HEK293 (cell line): ENCODE measurements at regions not wholly inside any gene's neighbourhood (a gene's known extent, or its start where the extent isn't known, plus 50 kb on each side); places are given as distances from the start of the nearest gene placed in this dataset.

Source experiments
- HOXA7 ChIP-seq: sonication (generic); formaldehyde crosslinking; IDR thresholded peaks from 2 replicates; pipeline ENCODE4 v1.8.1; 2022; ENCODE audit warnings: missing genetic modification reagents, borderline replicate concordance
- KLF7 ChIP-seq: fragments of 450-650 bp; formaldehyde crosslinking; IDR thresholded peaks from 2 replicates; pipeline ENCODE4 v1.5.1; 2016; ENCODE audit warnings: missing biosample characterization, missing genetic modification characterization, borderline replicate concordance
- OVOL3 ChIP-seq: fragments of 450-650 bp; formaldehyde crosslinking; IDR thresholded peaks from 2 replicates; pipeline ENCODE4 v1.5.1; 2016; ENCODE audit warnings: missing biosample characterization, missing genetic modification characterization
- YY1 ChIP-seq: fragments of 450-650 bp; formaldehyde crosslinking; IDR thresholded peaks from 2 replicates; pipeline ENCODE4 v1.5.1; 2018; ENCODE audit warnings: missing biosample characterization, missing genetic modification characterization
- ZBTB7A ChIP-seq: fragments of 450-650 bp; formaldehyde crosslinking; IDR thresholded peaks from 2 replicates; pipeline ENCODE4 v1.5.1; 2016; ENCODE audit warnings: low read depth, missing biosample characterization, missing genetic modification characterization
- ZFP41 ChIP-seq: fragments of 450-650 bp; formaldehyde crosslinking; IDR thresholded peaks from 2 replicates; pipeline ENCODE4 v1.5.1; 2016; ENCODE audit warnings: missing biosample characterization, missing genetic modification characterization, borderline replicate concordance
- ZNF121 ChIP-seq: fragments of 450-650 bp; formaldehyde crosslinking; IDR thresholded peaks from 2 replicates; pipeline ENCODE4 v1.5.1; 2016; ENCODE audit warnings: missing biosample characterization, missing genetic modification characterization
- ZNF140 ChIP-seq: fragments of 450-650 bp; formaldehyde crosslinking; IDR thresholded peaks from 2 replicates; pipeline ENCODE4 v1.5.1; 2016; ENCODE audit warnings: missing biosample characterization, missing genetic modification characterization
- ZNF2 ChIP-seq: fragments of 450-650 bp; formaldehyde crosslinking; IDR thresholded peaks from 2 replicates; pipeline ENCODE4 v1.5.1; 2016; ENCODE audit warnings: missing biosample characterization, missing genetic modification characterization
- ZNF266 ChIP-seq: fragments of 450-650 bp; formaldehyde crosslinking; IDR thresholded peaks from 2 replicates; pipeline ENCODE4 v1.5.1; 2016; ENCODE audit warnings: missing biosample characterization, missing genetic modification characterization, low read depth
- ZNF548 ChIP-seq: fragments of 450-650 bp; formaldehyde crosslinking; IDR thresholded peaks from 2 replicates; pipeline ENCODE4 v1.5.1; 2016; ENCODE audit warnings: missing biosample characterization, missing genetic modification characterization
- ZNF600 ChIP-seq: fragments of 450-650 bp; formaldehyde crosslinking; IDR thresholded peaks from 2 replicates; pipeline ENCODE4 v1.5.1; 2016; ENCODE audit warnings: missing biosample characterization, missing genetic modification characterization
- ZNF626 ChIP-seq: fragments of 450-650 bp; sonication (Bioruptor Pico); formaldehyde crosslinking; IDR thresholded peaks from 2 replicates; pipeline ENCODE4 v1.5.1; 2018; ENCODE audit warnings: missing biosample characterization, missing genetic modification characterization, inconsistent platforms
- ZNF670 ChIP-seq: fragments of 450-650 bp; formaldehyde crosslinking; IDR thresholded peaks from 2 replicates; pipeline ENCODE4 v1.5.1; 2016; ENCODE audit warnings: missing biosample characterization, missing genetic modification characterization, low read depth
- ZNF768 ChIP-seq: fragments of 450-650 bp; formaldehyde crosslinking; IDR thresholded peaks from 2 replicates; pipeline ENCODE4 v1.5.1; 2018; ENCODE audit warnings: missing biosample characterization, mild to moderate bottlenecking, missing genetic modification characterization
- ZNF785 ChIP-seq: fragments of 450-650 bp; formaldehyde crosslinking; IDR thresholded peaks from 2 replicates; pipeline ENCODE4 v1.5.1; 2016; ENCODE audit warnings: missing biosample characterization, missing genetic modification characterization
- ZNF792 ChIP-seq: fragments of 450-650 bp; formaldehyde crosslinking; IDR thresholded peaks from 2 replicates; pipeline ENCODE4 v1.5.1; 2016; ENCODE audit warnings: missing biosample characterization, missing genetic modification characterization
- TF ChIP-seq, protein P1 (sequence below): sonication (generic); formaldehyde crosslinking; IDR thresholded peaks from 2 replicates; pipeline ENCODE4 v1.8.1; 2022; ENCODE audit warnings: mild to moderate bottlenecking, moderate library complexity, missing genetic modification reagents
- TF ChIP-seq, protein P2 (sequence below): fragments of 450-650 bp; formaldehyde crosslinking; IDR thresholded peaks from 2 replicates; pipeline ENCODE4 v1.5.1; 2016; ENCODE audit warnings: missing biosample characterization, missing genetic modification characterization
- TF ChIP-seq, protein P3 (sequence below): fragments of 450-650 bp; formaldehyde crosslinking; IDR thresholded peaks from 2 replicates; pipeline ENCODE4 v1.5.1; 2016; ENCODE audit warnings: missing biosample characterization, missing genetic modification characterization, low read depth
- TF ChIP-seq, protein P4 (sequence below): fragments of 450-650 bp; formaldehyde crosslinking; conservative IDR thresholded peaks from 2 replicates; pipeline ENCODE4 v1.5.1; 2016; ENCODE audit warnings: low read depth, missing biosample characterization, missing genetic modification characterization
- TF ChIP-seq, protein P5 (sequence below): fragments of 450-650 bp; formaldehyde crosslinking; optimal IDR thresholded peaks from 2 replicates; pipeline ENCODE3; 2016; ENCODE audit warnings: missing biosample characterization, mild to moderate bottlenecking, missing genetic modification characterization
- TF ChIP-seq, protein P6 (sequence below): fragments of 450-650 bp; formaldehyde crosslinking; IDR thresholded peaks from 2 replicates; pipeline ENCODE4 v1.5.1; 2016; ENCODE audit warnings: missing biosample characterization, missing genetic modification characterization
- TF ChIP-seq, protein P7 (sequence below): fragments of 450-650 bp; formaldehyde crosslinking; IDR thresholded peaks from 2 replicates; pipeline ENCODE4 v1.5.1; 2016; ENCODE audit warnings: missing biosample characterization, missing genetic modification characterization, low read depth

DNA sequence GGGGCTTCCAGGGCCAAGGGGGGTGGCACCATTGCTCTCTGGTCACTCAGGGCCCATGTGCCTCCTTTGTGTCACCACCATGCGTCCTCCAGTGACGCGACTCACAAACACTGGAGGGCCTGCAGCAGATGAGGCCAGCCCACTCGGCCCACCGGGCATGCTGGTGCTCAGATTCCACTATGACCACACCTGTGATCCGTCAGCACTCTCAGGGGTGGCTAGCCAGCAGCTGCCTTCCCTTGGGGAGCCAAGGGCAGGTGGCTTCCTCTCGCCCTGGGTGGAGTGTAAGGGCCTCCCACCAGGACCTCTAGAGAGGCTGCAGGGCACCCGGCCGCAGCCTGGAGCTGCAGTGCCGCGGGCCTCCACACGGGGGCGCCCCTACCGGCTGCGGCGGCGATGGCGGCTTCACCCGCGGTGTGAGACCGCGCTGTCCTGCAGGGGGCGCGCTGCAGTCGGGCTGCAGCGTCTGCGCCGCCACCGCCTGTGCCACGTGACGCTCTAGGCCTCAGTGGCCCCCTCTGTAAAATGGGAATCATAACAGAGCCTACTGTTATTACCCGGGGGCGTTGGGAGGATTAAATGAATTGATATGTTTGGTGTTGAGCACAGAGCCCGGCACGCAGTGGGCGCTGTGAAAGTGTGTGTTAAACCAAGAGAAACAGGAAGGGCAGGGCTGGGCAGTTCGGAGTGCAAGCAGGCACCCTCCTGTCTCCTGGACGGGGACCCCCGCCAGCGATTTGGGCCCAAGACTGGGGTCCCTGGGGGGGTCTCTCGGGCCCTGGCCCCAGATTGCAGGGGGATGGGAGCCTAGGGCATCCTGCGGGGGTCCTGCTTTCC is 192.4 kb upstream of the GSE1 start (continued):
- TF ChIP-seq ZBTB7A (tag by site-specific recombination) = no peak
- no peak for TF ChIP-seq ZNF792 (tag by site-specific recombination)
- TF ChIP-seq, protein P1, sequence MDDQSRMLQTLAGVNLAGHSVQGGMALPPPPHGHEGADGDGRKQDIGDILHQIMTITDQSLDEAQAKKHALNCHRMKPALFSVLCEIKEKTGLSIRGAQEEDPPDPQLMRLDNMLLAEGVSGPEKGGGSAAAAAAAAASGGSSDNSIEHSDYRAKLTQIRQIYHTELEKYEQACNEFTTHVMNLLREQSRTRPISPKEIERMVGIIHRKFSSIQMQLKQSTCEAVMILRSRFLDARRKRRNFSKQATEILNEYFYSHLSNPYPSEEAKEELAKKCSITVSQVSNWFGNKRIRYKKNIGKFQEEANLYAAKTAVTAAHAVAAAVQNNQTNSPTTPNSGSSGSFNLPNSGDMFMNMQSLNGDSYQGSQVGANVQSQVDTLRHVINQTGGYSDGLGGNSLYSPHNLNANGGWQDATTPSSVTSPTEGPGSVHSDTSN = peak; percentile 77; the same call in 1 of the 2 replicates
- peak; percentile 20; the same call in 1 of the 2 replicates for TF ChIP-seq ZNF121 (tag by site-specific recombination)
- TF ChIP-seq, protein P2, sequence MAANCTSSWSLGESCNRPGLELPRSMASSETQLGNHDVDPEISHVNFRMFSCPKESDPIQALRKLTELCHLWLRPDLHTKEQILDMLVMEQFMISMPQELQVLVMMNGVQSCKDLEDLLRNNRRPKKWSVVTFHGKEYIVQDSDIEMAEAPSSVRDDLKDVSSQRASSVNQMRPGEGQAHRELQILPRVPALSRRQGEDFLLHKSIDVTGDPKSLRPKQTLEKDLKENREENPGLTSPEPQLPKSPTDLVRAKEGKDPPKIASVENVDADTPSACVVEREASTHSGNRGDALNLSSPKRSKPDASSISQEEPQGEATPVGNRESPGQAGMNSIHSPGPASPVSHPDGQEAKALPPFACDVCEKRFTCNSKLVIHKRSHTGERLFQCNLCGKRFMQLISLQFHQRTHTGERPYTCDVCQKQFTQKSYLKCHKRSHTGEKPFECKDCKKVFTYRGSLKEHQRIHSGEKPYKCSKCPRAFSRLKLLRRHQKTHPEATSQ (tag by site-specific recombination) = no peak
- no peak for TF ChIP-seq HOXA7 (CRISPR knock-in tag)
- TF ChIP-seq, protein P3, sequence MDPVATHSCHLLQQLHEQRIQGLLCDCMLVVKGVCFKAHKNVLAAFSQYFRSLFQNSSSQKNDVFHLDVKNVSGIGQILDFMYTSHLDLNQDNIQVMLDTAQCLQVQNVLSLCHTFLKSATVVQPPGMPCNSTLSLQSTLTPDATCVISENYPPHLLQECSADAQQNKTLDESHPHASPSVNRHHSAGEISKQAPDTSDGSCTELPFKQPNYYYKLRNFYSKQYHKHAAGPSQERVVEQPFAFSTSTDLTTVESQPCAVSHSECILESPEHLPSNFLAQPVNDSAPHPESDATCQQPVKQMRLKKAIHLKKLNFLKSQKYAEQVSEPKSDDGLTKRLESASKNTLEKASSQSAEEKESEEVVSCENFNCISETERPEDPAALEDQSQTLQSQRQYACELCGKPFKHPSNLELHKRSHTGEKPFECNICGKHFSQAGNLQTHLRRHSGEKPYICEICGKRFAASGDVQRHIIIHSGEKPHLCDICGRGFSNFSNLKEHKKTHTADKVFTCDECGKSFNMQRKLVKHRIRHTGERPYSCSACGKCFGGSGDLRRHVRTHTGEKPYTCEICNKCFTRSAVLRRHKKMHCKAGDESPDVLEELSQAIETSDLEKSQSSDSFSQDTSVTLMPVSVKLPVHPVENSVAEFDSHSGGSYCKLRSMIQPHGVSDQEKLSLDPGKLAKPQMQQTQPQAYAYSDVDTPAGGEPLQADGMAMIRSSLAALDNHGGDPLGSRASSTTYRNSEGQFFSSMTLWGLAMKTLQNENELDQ (tag by site-specific recombination) = no peak
- TF ChIP-seq ZNF266 (tag by site-specific recombination) = no peak
- no peak for TF ChIP-seq ZNF140 (tag by site-specific recombination)
- TF ChIP-seq ZNF768 (tag by site-specific recombination) = no peak
- no peak for TF ChIP-seq ZNF548 (tag by site-specific recombination)
- no peak for TF ChIP-seq ZNF600
- TF ChIP-seq, protein P4, sequence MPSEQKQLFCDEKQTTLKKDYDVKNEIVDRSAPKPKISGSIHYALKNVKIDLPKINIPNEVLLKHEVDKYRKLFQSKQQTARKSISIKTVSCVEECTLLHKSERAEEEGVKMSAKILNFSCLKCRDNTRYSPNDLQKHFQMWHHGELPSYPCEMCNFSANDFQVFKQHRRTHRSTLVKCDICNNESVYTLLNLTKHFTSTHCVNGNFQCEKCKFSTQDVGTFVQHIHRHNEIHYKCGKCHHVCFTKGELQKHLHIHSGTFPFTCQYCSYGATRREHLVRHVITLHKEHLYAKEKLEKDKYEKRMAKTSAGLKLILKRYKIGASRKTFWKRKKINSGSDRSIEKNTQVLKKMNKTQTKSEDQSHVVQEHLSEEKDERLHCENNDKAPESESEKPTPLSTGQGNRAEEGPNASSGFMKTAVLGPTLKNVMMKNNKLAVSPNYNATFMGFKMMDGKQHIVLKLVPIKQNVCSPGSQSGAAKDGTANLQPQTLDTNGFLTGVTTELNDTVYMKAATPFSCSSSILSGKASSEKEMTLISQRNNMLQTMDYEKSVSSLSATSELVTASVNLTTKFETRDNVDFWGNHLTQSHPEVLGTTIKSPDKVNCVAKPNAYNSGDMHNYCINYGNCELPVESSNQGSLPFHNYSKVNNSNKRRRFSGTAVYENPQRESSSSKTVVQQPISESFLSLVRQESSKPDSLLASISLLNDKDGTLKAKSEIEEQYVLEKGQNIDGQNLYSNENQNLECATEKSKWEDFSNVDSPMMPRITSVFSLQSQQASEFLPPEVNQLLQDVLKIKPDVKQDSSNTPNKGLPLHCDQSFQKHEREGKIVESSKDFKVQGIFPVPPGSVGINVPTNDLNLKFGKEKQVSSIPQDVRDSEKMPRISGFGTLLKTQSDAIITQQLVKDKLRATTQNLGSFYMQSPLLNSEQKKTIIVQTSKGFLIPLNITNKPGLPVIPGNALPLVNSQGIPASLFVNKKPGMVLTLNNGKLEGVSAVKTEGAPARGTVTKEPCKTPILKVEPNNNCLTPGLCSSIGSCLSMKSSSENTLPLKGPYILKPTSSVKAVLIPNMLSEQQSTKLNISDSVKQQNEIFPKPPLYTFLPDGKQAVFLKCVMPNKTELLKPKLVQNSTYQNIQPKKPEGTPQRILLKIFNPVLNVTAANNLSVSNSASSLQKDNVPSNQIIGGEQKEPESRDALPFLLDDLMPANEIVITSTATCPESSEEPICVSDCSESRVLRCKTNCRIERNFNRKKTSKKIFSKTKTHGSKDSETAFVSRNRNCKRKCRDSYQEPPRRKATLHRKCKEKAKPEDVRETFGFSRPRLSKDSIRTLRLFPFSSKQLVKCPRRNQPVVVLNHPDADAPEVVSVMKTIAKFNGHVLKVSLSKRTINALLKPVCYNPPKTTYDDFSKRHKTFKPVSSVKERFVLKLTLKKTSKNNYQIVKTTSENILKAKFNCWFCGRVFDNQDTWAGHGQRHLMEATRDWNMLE (tag by site-specific recombination) = no peak
- TF ChIP-seq ZNF670 = no peak
- TF ChIP-seq ZNF785 (tag by site-specific recombination) = peak; percentile 68; the same call in 1 of the 2 replicates
- TF ChIP-seq KLF7 (tag by site-specific recombination) = no peak
- TF ChIP-seq YY1 (tag by site-specific recombination) = peak; percentile 81
- TF ChIP-seq OVOL3 (tag by site-specific recombination) = no peak
- TF ChIP-seq, protein P5, sequence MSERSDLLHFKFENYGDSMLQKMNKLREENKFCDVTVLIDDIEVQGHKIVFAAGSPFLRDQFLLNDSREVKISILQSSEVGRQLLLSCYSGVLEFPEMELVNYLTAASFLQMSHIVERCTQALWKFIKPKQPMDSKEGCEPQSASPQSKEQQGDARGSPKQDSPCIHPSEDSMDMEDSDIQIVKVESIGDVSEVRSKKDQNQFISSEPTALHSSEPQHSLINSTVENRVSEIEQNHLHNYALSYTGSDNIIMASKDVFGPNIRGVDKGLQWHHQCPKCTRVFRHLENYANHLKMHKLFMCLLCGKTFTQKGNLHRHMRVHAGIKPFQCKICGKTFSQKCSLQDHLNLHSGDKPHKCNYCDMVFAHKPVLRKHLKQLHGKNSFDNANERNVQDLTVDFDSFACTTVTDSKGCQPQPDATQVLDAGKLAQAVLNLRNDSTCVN (tag by site-specific recombination) = peak; percentile 33
- TF ChIP-seq, protein P6, sequence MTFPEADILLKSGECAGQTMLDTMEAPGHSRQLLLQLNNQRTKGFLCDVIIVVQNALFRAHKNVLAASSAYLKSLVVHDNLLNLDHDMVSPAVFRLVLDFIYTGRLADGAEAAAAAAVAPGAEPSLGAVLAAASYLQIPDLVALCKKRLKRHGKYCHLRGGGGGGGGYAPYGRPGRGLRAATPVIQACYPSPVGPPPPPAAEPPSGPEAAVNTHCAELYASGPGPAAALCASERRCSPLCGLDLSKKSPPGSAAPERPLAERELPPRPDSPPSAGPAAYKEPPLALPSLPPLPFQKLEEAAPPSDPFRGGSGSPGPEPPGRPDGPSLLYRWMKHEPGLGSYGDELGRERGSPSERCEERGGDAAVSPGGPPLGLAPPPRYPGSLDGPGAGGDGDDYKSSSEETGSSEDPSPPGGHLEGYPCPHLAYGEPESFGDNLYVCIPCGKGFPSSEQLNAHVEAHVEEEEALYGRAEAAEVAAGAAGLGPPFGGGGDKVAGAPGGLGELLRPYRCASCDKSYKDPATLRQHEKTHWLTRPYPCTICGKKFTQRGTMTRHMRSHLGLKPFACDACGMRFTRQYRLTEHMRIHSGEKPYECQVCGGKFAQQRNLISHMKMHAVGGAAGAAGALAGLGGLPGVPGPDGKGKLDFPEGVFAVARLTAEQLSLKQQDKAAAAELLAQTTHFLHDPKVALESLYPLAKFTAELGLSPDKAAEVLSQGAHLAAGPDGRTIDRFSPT (tag by site-specific recombination) = no peak
- TF ChIP-seq ZNF2 (tag by site-specific recombination) = peak; percentile 83
- TF ChIP-seq ZFP41 (tag by site-specific recombination) = no peak
- TF ChIP-seq ZNF626 (tag by site-specific recombination) = no peak
- TF ChIP-seq, protein P7, sequence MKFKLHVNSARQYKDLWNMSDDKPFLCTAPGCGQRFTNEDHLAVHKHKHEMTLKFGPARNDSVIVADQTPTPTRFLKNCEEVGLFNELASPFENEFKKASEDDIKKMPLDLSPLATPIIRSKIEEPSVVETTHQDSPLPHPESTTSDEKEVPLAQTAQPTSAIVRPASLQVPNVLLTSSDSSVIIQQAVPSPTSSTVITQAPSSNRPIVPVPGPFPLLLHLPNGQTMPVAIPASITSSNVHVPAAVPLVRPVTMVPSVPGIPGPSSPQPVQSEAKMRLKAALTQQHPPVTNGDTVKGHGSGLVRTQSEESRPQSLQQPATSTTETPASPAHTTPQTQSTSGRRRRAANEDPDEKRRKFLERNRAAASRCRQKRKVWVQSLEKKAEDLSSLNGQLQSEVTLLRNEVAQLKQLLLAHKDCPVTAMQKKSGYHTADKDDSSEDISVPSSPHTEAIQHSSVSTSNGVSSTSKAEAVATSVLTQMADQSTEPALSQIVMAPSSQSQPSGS = no peak
